GM19372 (cell line): ENCODE measurements at regions not wholly inside any gene's neighbourhood (a gene's known extent, or its start where the extent isn't known, plus 50 kb on each side); places are given as distances from the start of the nearest gene placed in this dataset.

Source experiments
- ATAC-seq: cut with Tn5 transposase; IDR thresholded peaks from one replicate; pipeline ENCODE4 v1.9.1; 2021; ENCODE audit warnings: mild to moderate bottlenecking, low read depth, moderate library complexity; ENCODE audit not compliant: unreplicated experiment

GRCh38 chr2:20559277-20559676 is 91.6 kb downstream of the HS1BP3 start:
- no peak for ATAC-seq

GRCh38 chr2:20560011-20560410 is 90.9 kb downstream of the HS1BP3 start:
- no peak for ATAC-seq

DNA sequence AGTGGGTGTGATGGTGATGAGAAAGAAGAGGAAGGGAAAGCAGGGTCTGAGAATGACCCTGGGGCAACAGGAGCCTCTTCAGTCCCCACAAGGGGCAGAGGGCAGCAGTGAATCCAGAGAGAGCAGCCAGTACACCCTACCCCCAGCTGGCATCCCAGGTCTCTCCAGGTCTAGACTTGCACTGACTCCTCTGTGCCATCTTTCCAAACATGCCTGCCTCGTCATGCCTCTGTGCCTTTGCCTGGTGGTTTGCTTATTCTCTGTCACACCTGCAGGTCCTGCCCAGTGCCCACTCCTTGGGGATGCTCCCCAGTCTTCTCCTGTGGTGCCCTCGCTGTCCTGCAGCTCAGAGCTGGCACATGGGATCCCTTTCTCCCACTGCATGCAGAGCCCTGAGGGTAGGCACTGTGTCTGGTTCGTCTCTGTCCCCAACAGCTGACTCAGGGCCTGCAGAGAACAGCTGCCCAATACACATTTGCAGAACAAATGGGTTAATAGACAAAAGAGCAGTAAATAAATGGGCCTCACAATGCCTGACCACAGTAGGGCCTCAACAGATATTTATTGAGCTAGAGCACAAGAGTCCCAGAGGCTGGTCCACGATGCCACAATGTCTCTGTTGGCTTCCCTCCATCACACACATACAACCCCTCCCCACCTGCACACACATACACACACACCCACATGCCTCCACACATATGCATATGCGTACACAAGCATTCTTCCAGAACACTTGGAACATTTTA is 89.8 kb downstream of the HS1BP3 start:
- ATAC-seq = no peak

DNA sequence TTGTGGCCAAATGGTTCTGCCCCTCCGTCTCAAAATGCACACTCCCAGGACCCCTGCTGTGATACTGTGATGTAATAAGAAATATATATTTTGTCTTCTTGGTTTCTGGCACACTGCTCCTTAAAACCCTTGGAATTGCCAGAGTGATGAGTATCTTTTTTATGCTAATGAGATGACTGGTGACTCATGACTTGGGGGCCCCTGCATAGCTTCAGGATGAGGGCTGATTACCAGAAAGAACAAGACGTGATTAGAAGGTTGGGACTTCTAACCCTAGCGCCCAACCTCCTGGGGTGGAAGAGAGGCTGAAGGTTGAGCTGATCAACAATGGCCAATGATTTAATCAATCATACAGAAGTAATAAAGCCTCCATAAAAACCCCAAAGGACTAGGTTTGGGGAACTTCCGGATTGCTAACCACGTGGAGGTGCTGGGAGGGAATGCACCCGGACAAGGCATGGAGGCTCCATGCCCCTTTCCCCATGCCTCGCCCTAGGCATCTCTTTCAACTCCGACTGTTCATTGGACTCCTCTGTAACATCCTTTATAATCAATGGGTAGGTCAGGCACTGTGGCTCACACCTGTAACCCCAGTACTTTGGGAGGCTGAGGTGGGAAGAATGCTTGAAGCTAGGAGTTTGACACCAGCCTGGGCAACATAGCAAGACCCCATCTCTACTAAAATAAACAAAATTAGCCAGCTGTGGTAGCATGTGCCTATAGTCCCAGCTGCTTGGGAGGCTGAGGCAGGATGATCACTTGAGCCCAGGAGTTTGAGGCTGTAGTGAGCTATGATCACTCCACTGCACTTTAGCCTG is 89.1 kb downstream of the HS1BP3 start:
- ATAC-seq = no peak

- no peak for ATAC-seq
Observed at GRCh38 chr2:20562540-20563225, 88.2 kb downstream of the HS1BP3 start.

GRCh38 chr2:20563251-20563650 is 87.6 kb downstream of the HS1BP3 start:
- ATAC-seq = no peak

DNA sequence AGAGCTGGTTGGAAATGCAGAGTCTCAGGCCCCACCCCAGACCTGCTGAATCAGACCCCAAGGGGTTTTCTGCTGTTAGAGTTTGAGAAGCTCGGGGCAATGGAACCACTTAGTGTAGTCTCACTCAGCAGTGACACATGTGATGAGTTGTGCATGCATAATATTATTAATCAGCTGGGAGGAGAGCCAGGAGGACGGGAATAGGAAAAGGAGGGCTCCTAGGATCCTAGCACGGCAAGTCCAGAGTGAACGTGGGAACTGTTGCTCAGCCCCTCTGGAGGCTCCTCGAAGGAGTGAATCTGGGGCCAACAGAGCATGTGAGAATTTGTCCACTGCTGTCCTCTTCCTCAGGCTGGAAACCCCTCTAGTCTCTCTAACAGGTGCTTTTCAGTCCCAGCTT is 87.1 kb downstream of the HS1BP3 start:
- no peak for ATAC-seq

DNA sequence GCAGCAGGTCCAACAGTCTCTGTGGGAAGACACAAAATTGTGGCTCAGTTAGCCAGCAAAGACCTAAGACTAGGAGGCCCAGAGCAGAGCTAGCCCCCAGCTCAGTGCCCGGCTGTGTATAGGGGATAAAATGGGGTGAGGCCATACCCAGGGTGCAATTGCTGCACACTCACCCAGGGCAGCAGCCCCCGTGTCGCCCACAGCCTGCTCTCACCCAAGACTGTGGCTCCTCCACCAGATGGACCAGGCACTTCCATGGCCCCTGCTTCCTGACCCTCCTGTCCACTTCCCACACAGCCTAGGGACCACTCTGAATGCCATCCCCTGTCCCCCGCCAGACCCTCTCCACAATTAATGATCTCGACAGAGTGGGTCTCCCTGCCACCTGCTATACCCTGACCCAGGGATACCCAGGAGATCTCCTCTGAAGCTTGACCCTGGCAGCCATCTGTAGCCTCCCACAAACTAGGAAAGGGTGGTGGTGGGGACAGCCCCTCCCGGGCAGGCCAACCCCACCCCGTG is 85.7 kb downstream of the HS1BP3 start:
- ATAC-seq = no peak

GRCh38 chr2:20565623-20566236 is 85.2 kb downstream of the HS1BP3 start:
- ATAC-seq = no peak

- ATAC-seq = no peak
Observed at GRCh38 chr2:20566331-20566730, 84.6 kb downstream of the HS1BP3 start.

- ATAC-seq = no peak
Observed at GRCh38 chr2:20567159-20567925, 83.6 kb downstream of the HS1BP3 start.
